ENCODE measurements at regions not wholly inside any gene's neighbourhood (a gene's known extent, or its start where the extent isn't known, plus 50 kb on each side); places are given as distances from the start of the nearest gene placed in this dataset.

DNA sequence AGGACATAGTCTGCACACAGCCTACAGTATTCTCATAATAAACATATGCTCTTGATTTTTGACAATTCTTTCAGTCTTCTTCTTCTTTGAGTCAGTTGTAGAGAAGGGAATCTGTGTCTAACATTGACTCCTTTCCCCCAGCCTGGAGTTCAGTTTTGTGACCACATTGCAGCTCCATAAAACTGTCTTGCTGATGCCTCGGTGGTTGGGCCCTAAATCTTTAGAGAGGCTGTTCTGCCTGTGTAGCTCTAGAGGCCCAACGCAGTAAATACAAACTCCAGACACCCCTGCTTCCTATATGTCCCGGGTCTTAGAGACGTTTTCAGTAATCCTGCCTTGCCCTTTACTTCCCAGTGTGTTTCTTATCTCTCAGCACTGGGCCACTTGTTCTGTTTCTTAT, 639.5 kb upstream of the AADAT start:
- TF ChIP-seq POLR2A (IDR thresholded peaks at IDR 0.05; ENCODE audit: low read depth, low read length) = no peak
- TF ChIP-seq TAF1 (IDR thresholded peaks at IDR 0.05; ENCODE audit: borderline replicate concordance, low read depth, low read length) = no peak
- TF ChIP-seq POLR2AphosphoS5 (IDR thresholded peaks at IDR 0.05; ENCODE audit: low read depth, low read length) = no peak
